WTC11 (cell line): ENCODE measurements at regions not wholly inside any gene's neighbourhood (a gene's known extent, or its start where the extent isn't known, plus 50 kb on each side); places are given as distances from the start of the nearest gene placed in this dataset.

Source experiments
- ATAC-seq: fragments of 200-7000 bp; cut with Tn5 transposase; 2 replicates; pipeline ENCODE4 v1.10.0; 2021; ENCODE audit warnings: mild to moderate bottlenecking, moderate library complexity
- CTCF ChIA-PET: fragments of 300-600 bp; sonication (Branson Sonifier 250); formaldehyde crosslinking; loops from one replicate; lab custom pipeline; 2021; ENCODE audit warnings: antibody characterized with exemption; lab: Charles Lee
- POLR2A ChIA-PET: fragments of 350-600 bp; sonication (Branson Sonifier 250); formaldehyde crosslinking; loops from one replicate; lab custom pipeline; 2021; ENCODE audit warnings: antibody characterized with exemption; lab: Charles Lee
- DNase-seq: peaks from one replicate; pipeline ENCODE4 v3.0.0; 2021; ENCODE audit warnings: low spot score
- H3K27ac Mint-ChIP-seq: 2 replicates; pipeline ENCODE4 v1.8.0; 2021; ENCODE audit warnings: mixed read lengths
- H3K27me3 Mint-ChIP-seq: 2 replicates; pipeline ENCODE4 v1.8.0; 2021; ENCODE audit warnings: low read depth, mild to moderate bottlenecking, moderate library complexity, mixed read lengths
- H3K36me3 Mint-ChIP-seq: 2 replicates; pipeline ENCODE4 v1.8.0; 2021; ENCODE audit warnings: mixed read lengths
- H3K4me1 Mint-ChIP-seq: 2 replicates; pipeline ENCODE4 v1.8.0; 2022; ENCODE audit warnings: mixed read lengths
- H3K4me3 Mint-ChIP-seq: 2 replicates; pipeline ENCODE4 v1.8.0; 2021; ENCODE audit warnings: mild to moderate bottlenecking, moderate library complexity, mixed read lengths
- H3K9me3 Mint-ChIP-seq: 2 replicates; pipeline ENCODE4 v1.8.0; 2021; ENCODE audit warnings: mixed read lengths
- AFF4 ChIP-seq: sonication (generic); formaldehyde crosslinking; IDR thresholded peaks from 2 replicates; pipeline ENCODE4 v1.8.1; 2023; ENCODE audit warnings: mild to moderate bottlenecking, missing genetic modification reagents, borderline replicate concordance
- ATF2 ChIP-seq: sonication (generic); formaldehyde crosslinking; IDR thresholded peaks from 2 replicates; pipeline ENCODE4 v1.8.1; 2022; ENCODE audit warnings: low read depth, missing genetic modification reagents, borderline replicate concordance
- ESRRA ChIP-seq: sonication (generic); formaldehyde crosslinking; IDR thresholded peaks from 2 replicates; pipeline ENCODE4 v1.8.1; 2022; ENCODE audit warnings: mild to moderate bottlenecking, missing genetic modification reagents, borderline replicate concordance
- FOXJ3 ChIP-seq: sonication (generic); formaldehyde crosslinking; IDR thresholded peaks from 2 replicates; pipeline ENCODE4 v1.9.0; 2021; ENCODE audit warnings: missing genetic modification reagents, mild to moderate bottlenecking, borderline replicate concordance
- FOXP4 ChIP-seq: sonication (generic); formaldehyde crosslinking; IDR thresholded peaks from 2 replicates; pipeline ENCODE4 v1.8.0; 2022; ENCODE audit warnings: mild to moderate bottlenecking, missing genetic modification reagents
- IRF1 ChIP-seq: sonication (generic); formaldehyde crosslinking; IDR thresholded peaks from 2 replicates; pipeline ENCODE4 v1.8.0; 2023; ENCODE audit warnings: missing genetic modification reagents
- KAT7 ChIP-seq: sonication (generic); formaldehyde crosslinking; IDR thresholded peaks from 2 replicates; pipeline ENCODE4 v1.8.1; 2023; ENCODE audit warnings: missing genetic modification reagents, mild to moderate bottlenecking, borderline replicate concordance
- NR3C1 ChIP-seq: sonication (generic); formaldehyde crosslinking; conservative IDR thresholded peaks from 2 replicates; pipeline ENCODE4 v1.8.1; 2023; ENCODE audit warnings: low read depth, mild to moderate bottlenecking, missing genetic modification reagents
- ZNF281 ChIP-seq: sonication (generic); formaldehyde crosslinking; IDR thresholded peaks from 2 replicates; pipeline ENCODE4 v1.8.0; 2023; ENCODE audit warnings: mild to moderate bottlenecking, missing genetic modification reagents

GRCh38 chr3:166660962-166661361 lies 719.1 kb downstream of the ZBBX start:
- H3K9me3 Mint-ChIP-seq, result peaks cover 64% of the 10 kb centered on the region
- no peaks in the 10 kb centered on the region for H3K27me3 Mint-ChIP-seq
- ATAC-seq, result no peak

More at GRCh38 chr3:166660962-166661361, 719.1 kb downstream of the ZBBX start:
- POLR2A ChIA-PET, result no interaction called here
- no peak for TF ChIP-seq IRF1 (CRISPR knock-in tag)
- TF ChIP-seq ZNF281, result no peak
- TF ChIP-seq FOXP4 (CRISPR knock-in tag), result no peak
- TF ChIP-seq ATF2 (CRISPR knock-in tag), result no peak
- no peak for TF ChIP-seq KAT7 (CRISPR knock-in tag)
- no peak for TF ChIP-seq FOXJ3 (CRISPR knock-in tag)
- TF ChIP-seq NR3C1, result no peak
- TF ChIP-seq ESRRA (CRISPR knock-in tag), result no peak
- TF ChIP-seq AFF4 (CRISPR knock-in tag), result no peak
- no peaks in the 10 kb centered on the region for H3K4me1 Mint-ChIP-seq
- peaks cover 3% of the 10 kb centered on the region for H3K36me3 Mint-ChIP-seq
- no peak overlapping the region for H3K4me3 Mint-ChIP-seq
- no peak overlapping the region for H3K27ac Mint-ChIP-seq
- CTCF ChIA-PET, result no interaction called here
- no peak for DNase-seq
